ENCODE measurements at regions not wholly inside any gene's neighbourhood (a gene's known extent, or its start where the extent isn't known, plus 50 kb on each side); places are given as distances from the start of the nearest gene placed in this dataset.
"Not testable (repeated sequence)": the region's sequence is repeated elsewhere in the genome, so short reads cannot be mapped to it uniquely, and the experiment has no call there.

DNA sequence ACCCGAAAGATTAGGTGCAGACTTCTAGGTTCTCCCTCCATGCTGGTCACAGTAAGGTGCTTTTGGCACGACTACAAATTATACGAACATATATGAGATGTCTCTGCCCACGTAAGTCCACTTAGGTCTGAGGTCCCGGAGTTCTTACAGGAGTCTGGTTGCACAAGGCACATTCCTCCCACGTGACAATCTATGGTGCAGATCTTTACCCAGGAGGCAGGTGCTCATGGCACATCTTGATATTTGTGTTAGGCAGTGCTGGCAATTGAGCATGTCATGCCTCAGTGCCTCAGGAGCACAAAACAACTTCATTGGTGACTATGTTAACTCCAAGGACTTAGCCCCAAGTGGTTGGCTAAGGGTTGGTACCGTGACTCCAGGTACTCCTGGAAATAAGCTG lies 92.0 kb upstream of the AMN1 start:
- no peak for DNase-seq (ENCODE audit: low read depth in 2 of 2)

DNA sequence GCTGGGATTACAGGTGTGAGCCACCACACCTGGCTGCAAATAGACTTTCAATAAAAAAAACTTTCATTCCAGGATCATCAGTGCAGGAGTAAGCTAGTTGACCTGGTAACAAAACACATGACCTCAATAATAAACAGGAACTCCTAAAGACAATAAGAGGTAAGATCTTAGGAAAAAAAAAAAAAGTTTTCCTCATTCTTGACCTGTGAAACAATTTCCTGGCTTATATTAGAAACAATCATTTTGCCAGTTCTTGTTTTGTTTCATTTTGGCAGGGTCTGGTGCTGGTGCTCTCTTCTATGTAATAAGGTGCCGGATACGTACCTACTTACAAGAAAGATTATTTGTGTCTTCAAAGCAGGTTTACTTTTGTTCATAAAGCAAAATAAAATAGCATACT lies 90.6 kb upstream of the AMN1 start:
- DNase-seq (ENCODE audit: low read depth in 2 of 2), result no peak

DNA sequence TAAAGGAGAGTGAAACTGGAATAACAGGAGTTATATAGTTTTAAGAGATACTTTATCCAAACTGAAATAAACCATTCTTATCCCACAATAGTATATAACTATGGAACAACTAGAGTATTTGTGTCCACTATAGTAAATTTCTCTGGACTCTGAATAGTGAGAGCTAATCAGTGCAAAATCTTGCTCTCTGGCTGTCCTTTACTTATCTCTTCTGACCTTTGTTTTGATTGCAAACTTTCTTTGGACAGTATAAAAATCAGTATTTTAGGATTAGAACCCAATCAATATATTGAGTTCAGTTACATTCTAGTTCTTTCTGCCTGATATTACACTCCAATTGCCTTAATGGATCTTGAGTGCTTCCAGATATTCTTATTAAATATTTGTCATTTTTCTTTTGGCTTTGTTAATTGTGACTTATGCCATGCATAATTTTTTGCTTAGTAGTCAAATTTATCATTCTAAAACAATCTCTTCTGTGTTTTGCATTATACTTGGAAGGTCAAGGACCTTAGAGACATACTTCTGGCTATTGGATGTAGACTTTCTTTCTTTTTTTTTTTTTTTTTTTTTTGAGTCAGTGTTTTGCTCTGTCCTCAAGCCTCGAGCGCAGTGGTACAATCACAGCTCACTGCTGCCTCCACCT lies 89.9 kb upstream of the AMN1 start:
- DNase-seq (ENCODE audit: low read depth in 2 of 2), result no peak

DNA sequence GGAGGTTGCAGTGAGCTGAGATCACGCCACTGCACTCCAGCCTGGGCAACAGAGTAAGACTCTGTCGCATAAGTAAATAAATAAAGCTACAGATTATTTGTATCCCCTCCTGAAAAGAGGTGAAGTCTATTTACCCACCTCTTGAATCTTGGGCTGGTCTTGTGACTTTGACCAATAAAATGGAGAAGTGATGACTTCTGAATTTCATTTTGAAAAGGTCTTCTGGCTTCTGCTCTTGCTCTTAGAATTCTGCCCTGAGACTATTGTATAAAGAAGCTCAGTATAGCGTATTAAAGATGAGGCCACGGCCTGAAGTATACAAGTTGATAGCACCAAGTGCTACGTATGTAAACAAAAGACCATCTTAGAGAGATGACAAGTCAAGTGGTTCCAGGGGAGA lies 88.3 kb upstream of the AMN1 start:
- no peak for DNase-seq (ENCODE audit: low read depth in 2 of 2)

DNA sequence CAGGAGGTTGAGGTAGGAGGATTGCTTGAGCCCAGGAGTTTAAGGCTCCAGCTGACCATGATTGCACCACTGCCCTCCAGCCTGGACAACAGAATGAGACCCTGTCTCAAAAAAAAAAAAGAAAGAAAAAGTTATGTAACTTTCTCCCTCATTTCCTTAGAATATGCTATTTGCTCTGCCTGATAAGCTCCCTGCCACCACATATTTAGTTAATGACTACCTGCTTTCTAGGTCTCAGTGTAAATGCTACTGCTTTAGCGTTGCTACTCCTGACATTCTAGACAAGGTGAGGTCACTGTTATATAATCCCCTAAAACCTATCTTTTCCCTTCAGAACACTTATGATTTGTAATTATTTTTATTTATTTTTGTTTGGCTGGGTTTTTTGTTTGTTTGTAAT lies 86.3 kb upstream of the AMN1 start:
- no peak for DNase-seq (ENCODE audit: low read depth in 2 of 2)

DNA sequence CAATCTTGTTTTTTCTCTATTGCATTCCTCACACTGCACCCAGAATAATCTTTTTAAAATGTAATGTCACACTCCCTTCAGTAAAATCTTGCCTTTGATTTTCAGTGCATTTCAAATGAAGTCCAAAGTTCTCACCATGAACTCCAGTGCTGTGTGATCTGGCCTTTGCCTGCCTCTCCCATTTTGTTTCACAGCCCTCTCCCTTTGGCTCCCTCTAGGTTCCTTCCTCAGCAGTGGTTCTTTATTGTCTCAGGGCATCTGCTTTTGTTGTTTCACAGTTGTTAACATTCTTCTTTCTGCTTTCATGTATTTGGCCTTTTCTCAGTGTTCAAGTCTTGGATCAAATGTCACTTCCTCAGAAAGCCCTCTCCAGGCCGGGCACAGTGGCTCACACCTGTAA lies 84.5 kb upstream of the AMN1 start:
- no peak for DNase-seq (ENCODE audit: low read depth in 2 of 2)

DNA sequence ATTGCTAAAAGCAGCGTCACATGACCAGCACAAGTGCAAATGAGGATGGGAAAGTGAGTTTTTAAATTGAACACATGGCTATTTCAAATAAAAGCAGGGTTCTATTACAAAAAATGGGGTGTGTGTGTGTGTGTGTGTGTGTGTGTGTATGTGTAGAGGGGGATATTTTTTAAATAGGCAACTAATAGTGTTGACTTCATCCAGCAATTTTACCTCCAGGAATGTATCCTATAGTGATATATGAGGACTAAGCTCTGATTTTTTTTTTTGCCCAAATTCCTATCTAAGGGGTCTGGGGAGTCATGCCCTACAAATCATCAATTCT lies 78.9 kb upstream of the AMN1 start:
- no peak for DNase-seq (ENCODE audit: low read depth in 2 of 2)

DNA sequence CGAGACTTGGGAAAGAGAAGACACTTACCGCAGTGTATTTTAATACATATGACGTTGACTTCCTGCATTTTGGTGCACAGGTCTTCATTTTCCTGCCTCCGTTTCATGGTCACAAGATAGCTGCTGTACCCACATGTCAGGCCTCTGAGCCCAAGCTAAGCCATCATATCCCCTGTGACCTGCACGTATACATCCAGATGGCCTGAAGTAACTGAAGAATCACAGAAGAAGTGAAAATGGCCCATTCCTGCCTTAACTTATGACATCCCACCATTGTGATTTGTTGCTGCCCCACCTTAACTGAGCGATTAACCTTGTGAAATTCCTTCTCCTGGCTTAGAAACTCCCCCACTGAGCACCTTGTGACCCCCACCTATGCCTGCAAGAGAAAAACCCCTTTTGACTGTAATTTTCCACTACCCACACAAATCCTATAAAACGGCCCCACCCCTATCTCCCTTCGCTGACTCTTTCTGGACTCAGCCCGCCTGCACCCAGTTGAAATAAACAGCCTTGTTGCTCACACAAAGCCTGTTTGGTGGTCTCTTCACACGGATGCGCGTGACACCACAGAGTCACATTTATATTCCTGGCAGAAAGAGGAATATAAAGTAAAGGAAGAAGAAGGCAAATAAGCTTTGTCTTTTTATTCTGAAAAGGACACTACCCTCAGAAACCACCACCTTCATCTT lies 78.4 kb upstream of the AMN1 start:
- DNase-seq (ENCODE audit: low read depth in 2 of 2), result not testable (repeated sequence)

DNA sequence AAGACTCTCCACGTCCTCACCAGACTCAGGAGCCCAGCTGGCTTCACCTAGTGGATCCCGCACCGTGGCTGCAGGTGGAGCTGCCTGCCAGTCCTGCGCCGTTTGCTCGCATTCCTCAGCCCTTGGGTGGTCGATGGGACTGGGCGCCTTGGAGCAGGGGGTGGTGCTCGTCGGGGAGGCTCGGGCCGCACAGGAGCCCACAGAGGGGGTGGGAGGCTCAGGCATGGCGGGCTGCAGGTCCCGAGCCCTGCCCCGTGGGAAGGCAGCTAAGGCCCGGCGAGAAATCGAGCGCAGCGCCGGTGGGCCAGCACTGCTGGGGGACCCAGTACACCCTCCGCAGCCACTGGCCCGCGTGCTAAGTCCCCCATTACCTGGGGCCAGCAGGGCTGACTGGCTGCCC lies 76.9 kb upstream of the AMN1 start:
- not testable (repeated sequence) for DNase-seq (ENCODE audit: low read depth in 2 of 2)

DNA sequence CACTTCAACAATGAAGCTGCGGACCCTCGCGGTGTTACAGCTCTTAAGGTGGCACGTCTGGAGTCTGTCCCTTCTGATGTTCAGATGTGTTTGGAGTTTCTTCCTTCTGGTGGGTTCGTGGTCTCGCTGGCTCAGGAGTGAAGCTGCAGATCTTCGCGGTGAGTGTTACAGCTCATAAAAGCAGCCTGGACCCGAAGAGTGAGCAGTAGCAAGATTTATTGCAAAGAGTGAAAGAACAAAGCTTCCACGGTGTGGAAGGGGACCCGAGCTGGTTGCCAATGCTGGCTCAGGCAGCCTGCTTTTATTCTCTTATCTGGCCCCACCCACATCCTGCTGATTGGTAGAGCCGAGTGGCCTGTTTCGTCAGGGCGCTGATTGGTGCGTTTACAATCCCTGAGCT lies 75.9 kb upstream of the AMN1 start:
- not testable (repeated sequence) for DNase-seq (ENCODE audit: low read depth in 2 of 2)

DNA sequence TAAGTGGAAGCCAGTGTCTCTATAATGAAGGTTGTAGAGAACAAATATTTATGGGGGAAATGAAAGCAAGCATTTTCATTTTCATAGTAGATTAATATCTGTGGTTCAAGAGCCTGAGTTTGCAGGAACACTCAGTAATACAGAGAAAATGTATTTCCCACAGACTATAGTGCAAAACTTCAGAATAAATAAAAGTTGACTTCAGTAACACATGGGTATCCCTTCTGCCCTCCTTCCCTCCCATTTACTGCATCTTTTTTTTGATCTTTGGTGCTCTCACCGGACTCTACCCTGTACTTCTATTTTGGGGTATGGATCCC lies 75.3 kb upstream of the AMN1 start:
- no peak for DNase-seq (ENCODE audit: low read depth in 2 of 2)

DNA sequence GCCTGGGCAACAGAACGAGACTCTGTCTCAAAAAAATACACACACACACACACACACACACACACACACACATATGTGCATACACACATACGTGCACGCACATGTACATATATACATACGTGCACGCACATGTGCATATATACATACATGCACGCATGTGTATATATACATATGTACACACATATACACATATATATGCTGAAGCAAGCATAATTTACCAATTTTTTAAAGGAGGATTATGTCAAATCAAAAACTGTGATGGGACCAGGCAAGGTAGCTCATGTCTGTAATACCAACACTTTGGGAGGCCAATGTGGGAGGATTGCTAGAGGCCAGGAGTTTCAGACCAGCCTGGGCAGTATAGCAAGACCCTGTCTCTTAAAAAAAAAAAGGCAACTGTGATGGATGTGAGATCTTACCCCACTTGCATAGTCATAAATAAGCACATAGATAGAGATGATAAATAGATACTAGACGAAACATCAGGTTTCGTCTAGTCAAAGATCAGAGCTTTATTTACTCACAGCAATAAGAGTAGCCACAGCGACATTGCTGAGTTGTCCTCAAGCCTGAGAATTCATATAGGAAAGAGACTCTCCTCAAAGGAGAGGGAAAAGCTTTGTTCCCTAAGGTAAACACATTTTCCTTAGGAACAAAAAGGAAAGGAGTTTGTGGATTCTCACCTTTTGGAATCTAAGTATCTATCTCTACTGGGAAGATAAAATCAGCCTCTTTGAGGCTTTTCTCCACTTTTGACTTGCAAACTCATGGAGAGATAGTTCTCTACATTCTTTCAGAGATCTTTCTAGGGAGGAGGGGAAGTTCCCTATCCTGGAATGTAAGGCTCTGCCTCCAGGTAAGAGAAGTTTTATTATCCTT lies 74.7 kb upstream of the AMN1 start:
- no peak for DNase-seq (ENCODE audit: low read depth in 2 of 2)

DNA sequence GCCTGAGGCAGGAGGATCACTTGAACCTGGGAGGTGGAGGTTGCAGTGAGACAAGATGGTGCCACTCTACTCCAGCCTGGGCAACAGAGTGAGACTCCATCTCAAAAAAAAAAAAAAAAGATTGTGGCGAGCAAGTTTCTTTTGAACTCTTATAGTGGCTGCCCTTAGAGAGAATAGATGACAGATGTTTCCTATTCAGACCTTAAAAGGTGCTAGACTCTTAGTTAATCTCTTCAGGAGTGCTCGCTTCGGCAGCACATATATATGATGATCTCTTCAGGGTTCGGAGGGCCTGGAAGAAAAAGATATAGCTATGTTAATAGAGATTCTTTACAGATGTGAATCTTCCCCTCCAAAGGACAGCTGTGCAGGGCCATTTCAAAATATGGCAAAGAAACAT lies 73.1 kb upstream of the AMN1 start:
- no peak for DNase-seq (ENCODE audit: low read depth in 2 of 2)

DNA sequence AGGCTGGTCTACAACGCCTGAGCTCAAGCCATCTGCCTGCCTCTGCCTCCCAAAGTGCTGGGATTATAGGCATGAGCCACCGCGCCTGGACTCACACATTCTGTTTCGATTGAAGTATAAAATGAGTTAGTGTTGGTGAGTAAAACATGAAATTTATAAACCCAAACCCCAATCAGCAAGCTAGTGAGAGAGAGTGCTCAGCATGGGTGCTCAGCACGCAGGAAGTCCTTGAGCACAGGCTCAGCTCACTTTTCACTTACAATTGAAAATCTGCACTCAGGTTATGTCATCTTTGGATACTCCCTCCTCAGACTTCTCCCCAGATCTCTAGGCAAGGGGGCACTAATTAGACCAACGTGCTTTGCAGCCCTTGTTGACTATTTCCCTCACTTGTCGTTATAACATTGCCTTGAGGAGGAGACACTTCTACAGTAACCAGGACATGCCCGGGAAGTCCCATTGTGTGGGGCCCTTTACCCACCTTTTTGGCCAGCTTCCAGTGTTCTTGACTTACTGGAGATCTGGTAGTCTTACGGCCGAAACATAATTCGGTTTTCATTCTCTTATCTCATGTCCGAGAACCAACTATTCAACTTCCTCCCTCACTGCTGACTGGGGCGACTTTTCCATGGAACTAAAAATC lies 68.5 kb upstream of the AMN1 start:
- DNase-seq (ENCODE audit: low read depth in 2 of 2), result no peak

DNA sequence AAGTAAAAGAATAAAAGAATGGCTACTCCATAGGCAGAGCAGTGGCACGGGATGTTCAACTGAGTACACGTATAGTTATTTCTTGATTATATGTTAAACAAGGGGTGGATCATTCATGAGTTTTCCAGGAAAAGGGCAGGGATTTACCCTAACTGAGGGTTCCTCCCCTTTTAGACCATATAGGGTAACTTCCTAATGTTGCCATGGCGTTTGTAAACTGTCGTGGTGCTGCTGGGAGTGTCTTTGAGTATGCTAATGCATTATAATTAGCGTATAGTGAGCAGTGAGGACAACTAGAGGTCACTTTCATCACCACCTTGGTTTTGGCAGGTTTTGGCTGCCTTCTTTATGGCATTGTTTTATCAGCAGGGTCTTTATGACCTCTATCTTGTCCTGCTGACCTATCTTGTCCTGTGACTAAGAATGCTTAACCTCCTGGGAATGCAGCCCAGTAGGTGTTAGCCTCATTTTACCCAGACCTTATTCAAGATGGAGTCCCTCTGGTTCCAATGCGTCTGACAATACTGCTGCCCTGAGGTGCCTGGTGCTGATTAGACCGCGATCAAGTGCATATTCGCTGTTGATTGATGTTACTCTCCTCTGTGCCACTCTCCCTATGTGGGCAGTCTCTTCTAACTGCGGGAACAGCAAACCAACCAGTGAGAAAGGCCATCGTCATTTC lies 67.6 kb upstream of the AMN1 start:
- no peak for DNase-seq (ENCODE audit: low read depth in 2 of 2)

DNA sequence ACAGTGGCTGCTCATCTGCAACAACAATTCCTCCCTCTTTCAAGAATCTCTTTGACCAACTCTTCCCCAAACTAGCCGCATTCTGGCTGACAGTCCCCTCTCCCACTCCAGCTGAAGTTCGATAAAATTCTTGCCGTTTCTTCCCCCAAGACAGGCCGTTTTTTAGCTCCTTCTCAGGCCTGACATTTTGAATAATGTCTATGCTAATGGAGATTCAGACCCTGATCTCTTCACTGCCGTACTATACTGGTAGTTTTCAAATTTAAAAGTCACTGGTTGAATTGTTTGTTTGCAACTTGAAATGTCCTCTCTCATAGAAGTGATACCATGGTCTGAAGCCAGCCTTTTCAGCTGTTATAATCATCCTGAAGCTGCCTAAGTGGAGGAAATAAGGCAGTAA lies 65.9 kb upstream of the AMN1 start:
- no peak for DNase-seq (ENCODE audit: low read depth in 2 of 2)

DNA sequence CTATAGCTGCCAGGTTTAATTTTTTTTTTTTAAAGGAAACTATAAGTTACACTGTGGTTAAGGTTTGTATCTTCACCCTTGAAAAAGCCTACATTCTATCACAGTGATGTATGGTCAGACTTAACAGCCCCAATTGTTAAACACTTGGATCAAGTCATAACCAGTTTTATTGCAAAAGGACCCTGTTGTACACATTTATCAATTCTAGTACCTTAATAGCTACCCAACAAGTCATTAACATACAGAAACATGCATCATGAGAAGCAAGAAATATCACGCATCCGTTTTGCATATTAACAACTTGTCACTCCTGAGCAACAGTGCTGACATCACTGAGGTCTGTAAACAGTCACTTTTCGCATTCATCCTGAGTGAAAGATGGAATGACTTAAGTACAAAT lies 62.4 kb upstream of the AMN1 start:
- not testable (repeated sequence) for DNase-seq (ENCODE audit: low read depth in 2 of 2)

DNA sequence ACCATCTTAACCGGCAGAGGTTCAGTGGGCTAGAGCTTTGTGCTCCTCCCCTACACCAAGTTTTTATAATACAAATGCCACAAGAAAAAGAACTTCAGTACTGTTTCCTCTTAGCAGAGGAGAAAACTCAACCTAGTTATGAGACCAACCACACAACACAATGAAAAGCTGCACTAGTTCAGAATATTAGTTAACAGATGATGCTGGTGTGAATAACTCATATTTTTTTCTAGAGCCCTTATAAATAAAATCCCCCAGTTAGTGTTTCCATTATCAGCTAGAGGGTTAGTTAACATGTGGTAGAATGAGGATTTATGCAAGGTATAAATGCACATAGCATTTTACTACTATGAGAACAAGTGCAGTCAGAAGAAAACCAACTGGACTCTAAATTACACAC lies 61.9 kb upstream of the AMN1 start:
- DNase-seq (ENCODE audit: low read depth in 2 of 2), result no peak

DNA sequence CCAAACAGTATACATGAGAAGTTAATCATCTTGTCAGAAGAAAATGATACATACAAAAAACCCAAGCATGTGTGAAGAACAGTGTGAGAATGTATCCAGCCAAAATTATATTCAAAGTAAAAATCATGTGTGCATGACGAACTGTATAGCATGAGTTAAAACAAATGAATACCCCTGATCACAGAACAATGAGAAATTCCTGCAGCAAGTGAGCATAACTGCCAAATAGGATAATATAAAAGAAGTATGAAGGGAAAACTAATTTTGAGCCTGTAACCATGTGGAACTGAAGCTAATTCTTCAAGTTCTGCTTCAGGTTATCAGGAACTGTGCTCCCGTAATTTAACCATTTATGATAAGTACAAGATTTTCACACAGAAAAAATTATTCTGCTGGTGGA lies 56.5 kb upstream of the AMN1 start:
- no peak for DNase-seq (ENCODE audit: low read depth in 2 of 2)

DNA sequence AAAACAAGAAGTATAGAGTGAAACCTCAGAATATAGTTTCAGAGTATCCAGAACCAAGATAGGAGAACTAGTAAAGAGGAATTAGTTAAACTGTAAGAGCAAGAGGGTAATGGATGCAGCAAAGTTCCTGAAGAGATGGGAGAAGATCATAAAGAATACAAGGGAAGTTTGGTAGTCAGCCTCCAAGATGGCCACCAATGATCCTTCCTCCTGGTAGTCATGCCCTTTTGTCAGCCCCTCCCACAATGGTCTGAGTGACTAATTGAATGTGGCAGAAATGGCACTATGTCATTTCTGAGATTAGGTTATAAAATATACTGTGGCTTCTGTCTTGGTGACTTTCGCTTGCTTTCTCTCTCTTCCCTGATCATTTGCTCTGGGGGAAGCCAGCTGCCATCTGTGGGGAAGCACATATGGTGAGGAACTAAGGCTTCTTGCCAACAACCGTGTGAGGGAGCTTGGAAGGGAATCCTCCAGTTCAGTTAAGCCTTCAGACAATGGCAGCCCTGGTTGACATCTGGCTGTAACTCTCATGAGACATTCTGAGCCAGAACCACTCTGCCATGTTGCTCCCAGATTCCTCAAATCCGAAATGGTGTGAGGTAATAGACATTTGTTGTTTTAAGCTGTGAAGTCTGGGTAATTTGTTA lies 55.3 kb upstream of the AMN1 start:
- DNase-seq (ENCODE audit: low read depth in 2 of 2), result no peak

DNA sequence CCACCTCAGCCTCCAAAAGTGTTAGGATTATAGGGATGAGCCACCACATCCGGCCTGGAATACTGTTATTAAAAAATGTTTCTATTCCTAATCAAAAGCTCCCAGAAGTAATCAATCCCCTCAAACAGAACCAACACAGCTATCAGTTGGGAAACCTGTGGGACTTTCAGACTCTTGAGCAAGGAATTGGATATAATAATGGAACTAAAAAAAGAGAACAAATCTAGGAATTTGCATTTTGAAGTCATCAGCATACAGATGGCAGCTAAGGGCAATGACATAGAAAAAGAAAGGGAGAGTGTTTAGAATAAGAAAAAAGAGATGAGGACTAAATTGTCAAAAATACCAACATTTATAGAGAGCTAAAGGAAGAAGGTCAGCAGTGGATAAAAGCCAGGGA lies 54.7 kb upstream of the AMN1 start:
- no peak for DNase-seq (ENCODE audit: low read depth in 2 of 2)
